Stomach (tissue), 8 donors: ENCODE measurements at regions not wholly inside any gene's neighbourhood (a gene's known extent, or its start where the extent isn't known, plus 50 kb on each side); places are given as distances from the start of the nearest gene placed in this dataset.

ENCODE experiments used
- DNase-seq, 2 donors: peaks; one replicate each; pipeline versions ENCODE4 v3.0.0 to v3.0.0-alpha.2; 2013 to 2019
- H3K27ac ChIP-seq, 5 donors: fragments of 200-600 bp in 4 of 5; sonication (generic) in 4 of 5; one replicate each; pipeline ENCODE4 v1.5.1; 2013 to 2019; ENCODE audit warnings: mild to moderate bottlenecking in 1 of 5, moderate library complexity in 1 of 5
- H3K27me3 ChIP-seq, 3 donors: fragments of 200-600 bp; sonication (generic); one replicate each; pipeline ENCODE4 v1.5.1; 2017 to 2019; ENCODE audit warnings: mixed run types in 1 of 3
- H3K36me3 ChIP-seq, 4 donors: fragments of 200-600 bp; sonication (generic); 1 replicate in 3 of 4; 2 replicates in 1 of 4; pipeline ENCODE4 v1.5.1; 2016 to 2019
- H3K4me1 ChIP-seq, 4 donors: fragments of 200-600 bp; sonication (generic); one replicate each; pipeline ENCODE4 v1.5.1; 2016 to 2019
- H3K4me3 ChIP-seq, 4 donors: fragments of 200-600 bp; sonication (generic) in 3 of 4; one replicate each; pipeline ENCODE4 v1.5.1; 2016 to 2019; ENCODE audit warnings: mild to moderate bottlenecking in 1 of 4
- H3K9me3 ChIP-seq, 4 donors: fragments of 200-600 bp; sonication (generic); one replicate each; pipeline ENCODE4 v1.5.1; 2016 to 2019
- CTCF ChIP-seq, 7 experiments: fragments of 450-650 bp in 4 of 7; fragments of 200-600 bp in 3 of 7; sonication (generic) in 3 of 7; IDR thresholded peaks; one replicate each; pipeline ENCODE4 v1.5.1; 2016 to 2019; ENCODE audit warnings: antibody characterized with exemption in 7 of 7, control low read depth in 2 of 7, mild to moderate bottlenecking in 1 of 7
- EP300 ChIP-seq: sonication (generic); formaldehyde crosslinking; IDR thresholded peaks from one replicate; pipeline ENCODE4 v1.6.1; 2017; ENCODE audit warnings: antibody characterized with exemption
- POLR2A ChIP-seq, 4 donors: fragments of 450-650 bp; IDR thresholded peaks; one replicate each; pipeline ENCODE4 v1.6.1; 2016; ENCODE audit warnings: antibody characterized with exemption in 4 of 4, control low read depth in 2 of 4, mild to moderate bottlenecking in 1 of 4, moderate library complexity in 1 of 4
- POLR2AphosphoS5 ChIP-seq, 3 donors: sonication (generic); formaldehyde crosslinking; IDR thresholded peaks; one replicate each; pipeline ENCODE4 v1.6.1; 2016; ENCODE audit warnings: antibody characterized with exemption in 3 of 3
- WGBS, 5 donors: extraction: QIAGEN DNeasy Blood & Tissue Kit in 3 of 5; methylation state at CpG; one replicate each; pipeline versions ENCODE4 v1.1.5 to v1.1.7; 2013 to 2018; 5-methylcytosine and 5-hydroxymethylcytosine counted together
- intact Hi-C: fragments of 100-400 bp; cut with DNase I; formaldehyde crosslinking; loops from one replicate; pipeline ENCODE4 v1.15.1; 2023; ENCODE audit warnings: low total_unique reads
- donor health status: healthy with polysubstance abuse.
- donor health status: Bipolar disorder and iron deficiency.
- donor health status: healthy.

GRCh38 chr7:159213253-159213652 lies 68.6 kb upstream of the VIPR2 start:
- Histone ChIP-seq H3K27me3 (no peaks in the 10 kb centered on the region), H3K9me3 (no peaks in the 10 kb centered on the region), H3K4me1 (peaks cover 0 to 14% (median 3%) of the 10 kb centered on the region in 4 donors), H3K36me3 (no peaks in the 10 kb centered on the region), H3K27ac (no peak overlapping the region), H3K4me3 (no peak overlapping the region)
- 64 to 75% (median 67%) methylated on average over 2 of the region's 2 CpGs for WGBS, 5 donors
- intact Hi-C loops: no loop called here
- TF ChIP-seq POLR2A (IDR thresholded peaks at IDR 0.05) (no peak), CTCF (IDR thresholded peaks at IDR 0.05) (no peak)
- DNase-seq: no peak

- Histone ChIP-seq H3K9me3 (no peaks in the 10 kb centered on the region), H3K27me3 (no peaks in the 10 kb centered on the region), H3K36me3 (no peaks in the 10 kb centered on the region), H3K4me3 (no peak overlapping the region), H3K27ac (no peak overlapping the region), H3K4me1 (peaks cover 0 to 14% (median 3%) of the 10 kb centered on the region in 4 donors)
- intact Hi-C loops: no loop called here
- WGBS, 5 donors: 79 to 90% (median 87%) methylated on average over 4 of the region's 4 CpGs
- DNase-seq: no peak
- TF ChIP-seq EP300: no peak
- no peak for TF ChIP-seq POLR2A (IDR thresholded peaks at IDR 0.05)
- TF ChIP-seq POLR2AphosphoS5 (IDR thresholded peaks at IDR 0.05): no peak
- no peak for TF ChIP-seq CTCF (IDR thresholded peaks at IDR 0.05)
These were observed 67.6 kb upstream of the VIPR2 start for GRCh38 chr7:159212226-159212625.

GRCh38 chr7:159211540-159212182 lies 67.0 kb upstream of the VIPR2 start:
- Histone ChIP-seq H3K36me3 (no peaks in the 10 kb centered on the region), H3K27ac (peak overlapping the region in 3 of 5 donors; percentile 9 to 39 (median 27)), H3K9me3 (no peaks in the 10 kb centered on the region), H3K27me3 (no peaks in the 10 kb centered on the region), H3K4me1 (peaks cover 0 to 14% (median 3%) of the 10 kb centered on the region in 4 donors), H3K4me3 (no peak overlapping the region)
- TF ChIP-seq EP300: no peak
- no peak for TF ChIP-seq CTCF (IDR thresholded peaks at IDR 0.05)
- TF ChIP-seq POLR2A (IDR thresholded peaks at IDR 0.05): no peak
- no peak for TF ChIP-seq POLR2AphosphoS5 (IDR thresholded peaks at IDR 0.05)
- WGBS, 5 donors: 58 to 71% (median 66%) methylated on average over 17 to 19 of the region's 19 CpGs
- intact Hi-C loops: no loop called here
- DNase-seq: peak in 1 of 2 donors; percentile 64

GRCh38 chr7:159210581-159211235 lies 66.0 kb upstream of the VIPR2 start:
- 60 to 81% (median 72%) methylated on average over 1 of the region's 1 CpG for WGBS, 5 donors
- no peak overlapping the region for H3K27ac ChIP-seq
- H3K4me1 ChIP-seq: peaks cover 0 to 14% (median 3%) of the 10 kb centered on the region in 4 donors
- intact Hi-C loops: no loop called here
- TF ChIP-seq CTCF (IDR thresholded peaks at IDR 0.05) (no peak), EP300 (no peak), POLR2AphosphoS5 (IDR thresholded peaks at IDR 0.05) (no peak)
- no peaks in the 10 kb centered on the region for H3K9me3 ChIP-seq
- H3K27me3 ChIP-seq: no peaks in the 10 kb centered on the region
- H3K4me3 ChIP-seq: no peak overlapping the region
- H3K36me3 ChIP-seq: no peaks in the 10 kb centered on the region
- DNase-seq: peak in 1 of 2 donors; percentile 52
